ENCODE measurements at regions not wholly inside any gene's neighbourhood (a gene's known extent, or its start where the extent isn't known, plus 50 kb on each side); places are given as distances from the start of the nearest gene placed in this dataset.

- ChIA-PET CTCF (interaction anchor here (0.6 to 0.7 kb wide), 2 partner anchors 15 to 28 kb away, joined by 3 read pairs; no protein-coding TSS in a partner anchor), POLR2A (no interaction called here)
- BruUV-seq (replicated peaks): no TSS peak
- intact Hi-C loops (cut with micrococcal nuclease): no loop called here
- Histone ChIP-seq H3K4me2 (ENCODE audit: insufficient read depth, low read length) (no peak overlapping the region), H4K20me1 (replicated peaks; ENCODE audit: control insufficient read depth, extremely low read depth, insufficient read depth, low read length) (no peaks in the 10 kb centered on the region), H3K9ac (replicated peaks; ENCODE audit: extremely low read depth, insufficient read depth, low read length) (no peak overlapping the region), H3K27ac (ENCODE audit: insufficient read depth, low read depth, low read length) (no peak overlapping the region), H3K27me3 (ENCODE audit: control insufficient read depth in 2 of 2, insufficient read depth in 2 of 2, low read length in 2 of 2) (no peaks in the 10 kb centered on the region), H3K9me1 (replicated peaks; ENCODE audit: control insufficient read depth, extremely low read depth, insufficient read depth, low read length) (no peaks in the 10 kb centered on the region), H3K4me3 (replicated peaks in 1 of 3; ENCODE audit: insufficient read depth in 1 of 3, low read depth in 1 of 3, low read length in 3 of 3) (no peak overlapping the region), H3K79me2 (ENCODE audit: control insufficient read depth, insufficient read depth, low read length) (no peaks in the 10 kb centered on the region), H3K9me3 (replicated peaks; ENCODE audit: control insufficient read depth, insufficient read depth, low read length) (no peaks in the 10 kb centered on the region), H3K4me1 (ENCODE audit: control insufficient read depth, extremely low read depth, insufficient read depth, low read length) (no peaks in the 10 kb centered on the region), H2AFZ (ENCODE audit: low read depth, low read length) (no peak overlapping the region), H3K36me3 (ENCODE audit: control insufficient read depth in 2 of 2, extremely low read depth in 1 of 2, insufficient read depth in 2 of 2, low read length in 2 of 2) (no peaks in the 10 kb centered on the region)
- FAIRE-seq (no peak), DNase-seq (ENCODE audit: low read depth, low spot score) (no peak)
- dilution Hi-C loops (cut with MboI; ENCODE audit: extremely low pct_ligation_motif_present, low sequenced_read_pairs): no loop called here
- no peak for TF ChIP-seq EZH2 (IDR thresholded peaks at IDR 0.05; ENCODE audit: borderline replicate concordance, low read depth, low read length, severe bottlenecking)
- no peak for TF ChIP-seq MAX (IDR thresholded peaks at IDR 0.05; ENCODE audit: insufficient read depth, insufficient read length)
- TF ChIP-seq POLR2AphosphoS5 (IDR thresholded peaks at IDR 0.05; ENCODE audit: insufficient read depth, low read depth, low read length): no peak
- TF ChIP-seq GATA2 (IDR thresholded peaks at IDR 0.05; ENCODE audit: insufficient read depth, insufficient read length, low read depth, low read length): no peak
- no peak for TF ChIP-seq JUN (IDR thresholded peaks at IDR 0.05; ENCODE audit: borderline replicate concordance, insufficient read depth, insufficient read length, low read depth)
- no peak for TF ChIP-seq CTCF (IDR thresholded peaks at IDR 0.05; ENCODE audit: extremely low read depth in 1 of 2, insufficient read depth in 1 of 2, low read depth in 1 of 2, low read length in 2 of 2)
- no peak for TF ChIP-seq POLR2A (IDR thresholded peaks at IDR 0.05; ENCODE audit: low read depth, low read length)
Measured at GRCh38 chr4:18675586-18676525, 654.3 kb upstream of the LCORL start.

Data from endothelial cell of umbilical vein (primary cell).